Activated CD8-positive, alpha-beta T cell treated with anti-CD3 and anti-CD28 coated beads for 36 hours (primary cell): ENCODE measurements at regions not wholly inside any gene's neighbourhood (a gene's known extent, or its start where the extent isn't known, plus 50 kb on each side); places are given as distances from the start of the nearest gene placed in this dataset.

ENCODE experiments used
- ATAC-seq: fragments of 200-7000 bp; cut with Tn5 transposase; one replicate; pipeline ENCODE4 v1.10.0; 2021; ENCODE audit warnings: mild to moderate bottlenecking, moderate library complexity
- CTCF ChIA-PET: fragments of 350-600 bp; sonication (Branson Sonifier 250); formaldehyde crosslinking; loops from one replicate; lab custom pipeline; 2021; ENCODE audit warnings: antibody characterized with exemption; lab: Charles Lee
- POLR2A ChIA-PET: fragments of 350-600 bp; sonication (Branson Sonifier 250); formaldehyde crosslinking; loops from one replicate; lab custom pipeline; 2021; ENCODE audit warnings: antibody characterized with exemption; lab: Charles Lee
- DNase-seq: peaks from one replicate; pipeline ENCODE4 v3.0.0-alpha.2; 2020
- H3K27ac Mint-ChIP-seq: one replicate; pipeline ENCODE4 v1.8.0; 2021; ENCODE audit warnings: mild to moderate bottlenecking, mixed read lengths
- H3K27me3 Mint-ChIP-seq: one replicate; pipeline ENCODE4 v1.8.0; 2021; ENCODE audit warnings: mixed read lengths
- H3K36me3 Mint-ChIP-seq: one replicate; pipeline ENCODE4 v1.8.0; 2021; ENCODE audit warnings: low read depth, mixed read lengths
- H3K4me1 Mint-ChIP-seq: one replicate; pipeline ENCODE4 v1.8.0; 2021; ENCODE audit warnings: low read depth, mixed read lengths
- H3K4me3 Mint-ChIP-seq: one replicate; pipeline ENCODE4 v1.8.0; 2021; ENCODE audit warnings: mild to moderate bottlenecking, moderate library complexity, mixed read lengths
- H3K9me3 Mint-ChIP-seq: one replicate; pipeline ENCODE4 v1.8.0; 2021; ENCODE audit warnings: mixed read lengths
- intact Hi-C: fragments of 100-400 bp; cut with micrococcal nuclease; formaldehyde crosslinking; loops from one replicate; pipeline ENCODE4 v1.10.0; 2022
- TF ChIP-seq, protein P1 (sequence below): fragments of 200-600 bp; IDR thresholded peaks from one replicate; pipeline ENCODE4 v1.8.0; 2022; ENCODE audit warnings: antibody characterized with exemption, mild to moderate bottlenecking

DNA sequence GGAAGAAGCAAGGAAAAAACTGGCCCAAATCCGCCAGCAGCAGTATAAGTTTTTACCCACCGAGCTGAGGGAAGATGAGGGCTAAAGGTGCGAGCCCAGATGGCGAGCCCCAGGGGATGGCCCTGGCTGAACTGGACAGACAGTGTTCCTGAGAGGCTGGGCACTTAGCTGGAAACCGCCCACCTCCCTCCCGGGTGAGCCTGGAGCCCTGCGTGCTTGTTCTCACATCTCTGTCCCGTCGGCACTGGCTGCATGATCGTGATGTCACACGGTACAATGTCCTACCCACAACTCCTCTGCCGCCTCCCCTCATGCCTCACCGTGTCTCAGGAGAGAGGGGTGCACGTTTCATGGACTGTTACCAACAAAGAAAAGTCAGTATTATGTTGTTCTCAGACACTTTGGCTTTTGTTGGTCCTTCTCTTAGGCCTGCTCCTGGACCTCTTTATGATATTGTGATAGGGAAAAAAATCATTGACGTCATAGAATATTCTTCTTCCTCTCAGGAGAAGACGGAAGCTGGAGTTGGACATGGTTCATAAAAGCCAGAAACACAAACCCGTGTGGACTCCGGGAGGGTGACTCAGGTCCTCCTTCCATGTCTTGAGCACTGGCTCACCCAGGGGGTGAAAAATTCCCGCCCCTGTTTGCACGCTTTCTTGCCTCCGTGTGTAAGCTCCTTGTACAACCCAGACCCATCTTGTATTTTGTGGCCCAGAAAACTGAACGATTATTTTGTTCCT is 201.8 kb upstream of the TPM1 start:
- intact Hi-C loops: no loop called here
- TF ChIP-seq, protein P1, sequence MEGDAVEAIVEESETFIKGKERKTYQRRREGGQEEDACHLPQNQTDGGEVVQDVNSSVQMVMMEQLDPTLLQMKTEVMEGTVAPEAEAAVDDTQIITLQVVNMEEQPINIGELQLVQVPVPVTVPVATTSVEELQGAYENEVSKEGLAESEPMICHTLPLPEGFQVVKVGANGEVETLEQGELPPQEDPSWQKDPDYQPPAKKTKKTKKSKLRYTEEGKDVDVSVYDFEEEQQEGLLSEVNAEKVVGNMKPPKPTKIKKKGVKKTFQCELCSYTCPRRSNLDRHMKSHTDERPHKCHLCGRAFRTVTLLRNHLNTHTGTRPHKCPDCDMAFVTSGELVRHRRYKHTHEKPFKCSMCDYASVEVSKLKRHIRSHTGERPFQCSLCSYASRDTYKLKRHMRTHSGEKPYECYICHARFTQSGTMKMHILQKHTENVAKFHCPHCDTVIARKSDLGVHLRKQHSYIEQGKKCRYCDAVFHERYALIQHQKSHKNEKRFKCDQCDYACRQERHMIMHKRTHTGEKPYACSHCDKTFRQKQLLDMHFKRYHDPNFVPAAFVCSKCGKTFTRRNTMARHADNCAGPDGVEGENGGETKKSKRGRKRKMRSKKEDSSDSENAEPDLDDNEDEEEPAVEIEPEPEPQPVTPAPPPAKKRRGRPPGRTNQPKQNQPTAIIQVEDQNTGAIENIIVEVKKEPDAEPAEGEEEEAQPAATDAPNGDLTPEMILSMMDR: no peak
- no peaks in the 10 kb centered on the region for H3K36me3 Mint-ChIP-seq
- DNase-seq: no peak
- ChIA-PET POLR2A (no interaction called here), CTCF (interaction anchor here (1.1 kb wide), 1 partner anchor 12 kb away, joined by 3 read pairs; no protein-coding TSS in a partner anchor)
- H3K27ac Mint-ChIP-seq: no peak overlapping the region
- no peak overlapping the region for H3K4me3 Mint-ChIP-seq
- H3K9me3 Mint-ChIP-seq: no peaks in the 10 kb centered on the region
- H3K4me1 Mint-ChIP-seq: no peaks in the 10 kb centered on the region
- no peaks in the 10 kb centered on the region for H3K27me3 Mint-ChIP-seq
- no peak for ATAC-seq

DNA sequence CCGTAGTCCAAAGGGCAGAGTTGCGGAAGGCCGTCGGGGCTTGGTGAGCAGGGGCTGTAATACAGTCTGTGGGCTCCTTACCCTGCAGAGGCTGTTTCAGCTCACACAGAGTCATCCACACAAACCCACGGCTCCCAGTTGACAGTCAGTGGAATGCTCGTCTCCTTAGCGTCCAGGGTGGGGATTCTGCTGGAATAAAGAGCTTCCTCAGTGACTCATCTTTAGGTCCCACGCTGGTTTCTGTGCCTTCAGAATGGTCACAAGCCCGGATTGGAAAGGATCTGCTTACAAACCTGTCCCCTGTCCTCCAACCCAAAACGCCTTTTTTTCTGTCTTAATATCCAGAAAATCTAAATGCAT is 201.3 kb upstream of the TPM1 start:
- ChIA-PET CTCF (no interaction called here), POLR2A (no interaction called here)
- no peaks in the 10 kb centered on the region for H3K9me3 Mint-ChIP-seq
- H3K27ac Mint-ChIP-seq: no peak overlapping the region
- intact Hi-C loops: no loop called here
- no peaks in the 10 kb centered on the region for H3K36me3 Mint-ChIP-seq
- TF ChIP-seq, protein P1: no peak
- no peak for DNase-seq
- H3K4me3 Mint-ChIP-seq: no peak overlapping the region
- ATAC-seq: no peak
- no peaks in the 10 kb centered on the region for H3K4me1 Mint-ChIP-seq
- no peaks in the 10 kb centered on the region for H3K27me3 Mint-ChIP-seq

DNA sequence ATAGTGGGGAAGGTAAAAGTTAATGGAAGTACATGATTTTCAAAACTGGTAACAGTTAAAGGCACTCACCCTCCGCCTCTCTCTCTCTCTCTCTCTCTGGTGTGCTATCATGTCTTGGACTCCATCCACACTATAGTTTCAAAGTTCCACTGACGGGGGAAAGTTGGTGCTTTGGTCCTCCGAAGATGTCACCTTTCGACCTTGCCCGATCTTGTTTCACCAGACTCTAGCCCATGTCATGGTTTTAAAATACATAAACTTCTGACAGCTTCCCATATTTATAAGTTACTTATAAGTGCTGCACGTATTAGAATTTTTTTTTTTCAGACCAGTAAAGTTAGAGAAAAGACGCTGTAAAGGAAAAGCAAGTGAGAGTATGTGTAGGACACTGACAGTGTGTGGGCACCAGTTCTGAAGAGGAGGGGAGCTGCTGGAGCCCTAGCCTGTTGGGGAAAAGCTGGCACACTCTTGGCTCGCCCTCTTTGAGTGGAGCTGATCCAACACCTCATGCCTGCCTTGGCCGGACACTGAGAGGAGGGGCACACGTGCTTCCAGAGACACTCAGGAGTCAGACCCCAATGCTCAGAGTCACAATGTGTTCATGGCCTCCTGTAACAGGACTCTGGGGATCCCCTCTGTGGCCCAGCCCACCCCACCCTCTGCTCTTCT is 200.5 kb upstream of the TPM1 start:
- H3K4me1 Mint-ChIP-seq: no peaks in the 10 kb centered on the region
- POLR2A ChIA-PET: no interaction called here
- TF ChIP-seq, protein P1: no peak
- H3K27ac Mint-ChIP-seq: no peak overlapping the region
- ATAC-seq: no peak
- H3K36me3 Mint-ChIP-seq: no peaks in the 10 kb centered on the region
- intact Hi-C loops: no loop called here
- H3K27me3 Mint-ChIP-seq: no peaks in the 10 kb centered on the region
- CTCF ChIA-PET: no interaction called here
- DNase-seq: no peak
- H3K9me3 Mint-ChIP-seq: no peaks in the 10 kb centered on the region
- H3K4me3 Mint-ChIP-seq: no peak overlapping the region

DNA sequence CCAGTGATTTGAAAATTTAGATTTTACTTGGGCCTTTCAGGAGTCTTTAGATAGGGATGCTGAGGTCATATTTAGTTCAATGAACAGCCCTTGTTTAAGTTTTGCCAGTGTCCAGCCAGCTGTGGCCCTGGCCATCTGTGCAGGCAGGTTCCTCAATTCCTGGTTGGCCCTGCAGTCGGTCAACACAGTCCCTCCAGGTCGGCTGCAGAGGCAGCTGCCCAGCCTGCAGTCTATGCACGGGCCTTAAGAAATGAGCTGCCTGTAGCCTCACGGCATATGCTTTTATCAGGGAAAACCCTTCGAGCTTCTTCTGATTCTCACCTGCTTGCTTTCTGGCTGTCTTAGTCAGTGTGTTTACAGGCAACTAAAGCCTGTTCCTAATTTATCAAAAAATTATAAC is 199.2 kb upstream of the TPM1 start:
- TF ChIP-seq, protein P1: no peak
- Mint-ChIP-seq H3K36me3 (no peaks in the 10 kb centered on the region), H3K9me3 (no peaks in the 10 kb centered on the region), H3K27ac (no peak overlapping the region), H3K4me3 (no peak overlapping the region), H3K4me1 (no peaks in the 10 kb centered on the region), H3K27me3 (no peaks in the 10 kb centered on the region)
- DNase-seq: no peak
- no peak for ATAC-seq
- intact Hi-C loops: no loop called here
- POLR2A ChIA-PET: interaction anchor here (0.8 kb wide), 1 partner anchor 12 kb away, joined by 3 read pairs; no protein-coding TSS in a partner anchor
- CTCF ChIA-PET: interaction anchor here (5.0 kb wide), 1 partner anchor 250 kb away, joined by 34 read pairs; no protein-coding TSS in a partner anchor
